IMR-90 (cell line): ENCODE measurements at regions not wholly inside any gene's neighbourhood (a gene's known extent, or its start where the extent isn't known, plus 50 kb on each side); places are given as distances from the start of the nearest gene placed in this dataset.

Experiments
- ATAC-seq: fragments of 200-7000 bp; cut with Tn5 transposase; 2 replicates; pipeline ENCODE4 v1.9.1; 2020; ENCODE audit warnings: low read depth, mild to moderate bottlenecking, moderate library complexity
- BruUV-seq: library from RNA; stranded (reverse); fragments of 400-500 nt; replicated peaks from 2 replicates; lab custom pipeline; 2021; lab: Mats Ljungman, UMichigan
- CTCF ChIA-PET: fragments of 300-600 bp; formaldehyde crosslinking; extraction: SDS; loops from one replicate; lab custom pipeline; 2021; ENCODE audit warnings: antibody characterized with exemption; lab: Yijun Ruan, JAX
- POLR2A ChIA-PET: fragments of 300-600 bp; sonication (Branson Sonifier 250); formaldehyde crosslinking; loops from one replicate; lab custom pipeline; 2022; ENCODE audit warnings: antibody characterized with exemption; ENCODE audit not compliant: unreplicated experiment; lab: Charles Lee
- DNase-seq: peaks from one replicate; pipeline ENCODE4 v3.0.0; 2013
- H2AFZ ChIP-seq: replicated peaks from 2 replicates; pipeline ENCODE3; 2013; ENCODE audit warnings: low read length, mild to moderate bottlenecking; ENCODE audit not compliant: poor library complexity
- H2AK5ac ChIP-seq: 2 replicates; pipeline ENCODE4 v1.6.1; 2013; ENCODE audit warnings: low read depth, low read length, inconsistent platforms
- H2AK9ac ChIP-seq: replicated peaks from 2 replicates; pipeline ENCODE3; 2013; ENCODE audit warnings: mild to moderate bottlenecking, low read depth, low read length, moderate library complexity; ENCODE audit not compliant: poor library complexity
- H2BK120ac ChIP-seq: 2 replicates; pipeline ENCODE4 v1.6.1; 2013; ENCODE audit warnings: low read depth, low read length, inconsistent platforms
- H2BK15ac ChIP-seq: 3 replicates; pipeline ENCODE4 v1.6.1; 2013; ENCODE audit warnings: low read depth, low read length, inconsistent platforms
- H2BK20ac ChIP-seq: 2 replicates; pipeline ENCODE4 v1.6.1; 2013; ENCODE audit warnings: low read depth, mild to moderate bottlenecking, inconsistent platforms, low read length, moderate library complexity
- H2BK5ac ChIP-seq: 2 replicates; pipeline ENCODE4 v1.6.1; 2013; ENCODE audit warnings: mild to moderate bottlenecking, low read depth, low read length, inconsistent platforms; ENCODE audit not compliant: poor library complexity, severe bottlenecking
- H3K14ac ChIP-seq: replicated peaks from 2 replicates; pipeline ENCODE4 v1.6.1; 2013; ENCODE audit warnings: low read depth, low read length, inconsistent platforms
- H3K18ac ChIP-seq: 2 replicates; pipeline ENCODE4 v1.6.1; 2013; ENCODE audit warnings: low read depth, low read length, control low read depth
- H3K23ac ChIP-seq: 2 replicates; pipeline ENCODE4 v1.6.1; 2013; ENCODE audit warnings: low read depth, low read length, inconsistent platforms
- H3K27ac ChIP-seq: 2 replicates; pipeline ENCODE4 v1.5.1; 2013; ENCODE audit warnings: mild to moderate bottlenecking, control low read depth, low read length; ENCODE audit not compliant: insufficient read depth
- H3K27me3 ChIP-seq: 2 replicates; pipeline ENCODE4 v1.6.1; 2013; ENCODE audit warnings: low read length; ENCODE audit not compliant: control insufficient read depth, insufficient read depth
- H3K36me3 ChIP-seq: 2 replicates; pipeline ENCODE4 v1.6.1; 2013; ENCODE audit warnings: low read length, mixed read lengths; ENCODE audit not compliant: control insufficient read depth, insufficient read depth
- H3K4ac ChIP-seq: 2 replicates; pipeline ENCODE4 v1.6.1; 2013; ENCODE audit warnings: low read depth, low read length, inconsistent platforms
- H3K4me1 ChIP-seq: 2 replicates; pipeline ENCODE4 v1.6.1; 2013; ENCODE audit warnings: low read length, mixed read lengths; ENCODE audit not compliant: control insufficient read depth, insufficient read depth
- H3K4me2 ChIP-seq: 2 replicates; pipeline ENCODE4 v1.6.1; 2013; ENCODE audit warnings: low read depth, mild to moderate bottlenecking, control low read depth, low read length, moderate library complexity
- H3K4me3 ChIP-seq: 2 replicates; pipeline ENCODE4 v1.5.1; 2013; ENCODE audit warnings: low read depth, mild to moderate bottlenecking, control low read depth, low read length, moderate library complexity; ENCODE audit not compliant: insufficient read depth
- H3K56ac ChIP-seq: 2 replicates; pipeline ENCODE4 v1.6.1; 2013; ENCODE audit warnings: low read length, inconsistent platforms; ENCODE audit not compliant: insufficient read depth; ENCODE audit errors: extremely low read depth
- H3K79me1 ChIP-seq, 2 experiments: 2 replicates each; pipeline ENCODE4 v1.6.1; 2013; ENCODE audit warnings: low read length in 2 of 2, inconsistent platforms in 1 of 2, low read depth in 1 of 2
- H3K9ac ChIP-seq: 2 replicates; pipeline ENCODE4 v1.6.1; 2013; ENCODE audit warnings: low read depth, low read length, control low read depth
- H3K9me1 ChIP-seq: 2 replicates; pipeline ENCODE4 v1.6.1; 2013; ENCODE audit warnings: low read length, inconsistent platforms; ENCODE audit not compliant: insufficient read depth
- H3K9me3 ChIP-seq: 2 replicates; pipeline ENCODE4 v1.6.1; 2013; ENCODE audit warnings: low read length; ENCODE audit not compliant: control insufficient read depth, insufficient read depth
- H4K20me1 ChIP-seq: 2 replicates; pipeline ENCODE4 v1.6.1; 2013; ENCODE audit warnings: low read length, inconsistent platforms; ENCODE audit not compliant: insufficient read depth
- H4K5ac ChIP-seq: 2 replicates; pipeline ENCODE4 v1.6.1; 2013; ENCODE audit warnings: mild to moderate bottlenecking, low read depth, low read length, control low read depth
- H4K8ac ChIP-seq, 2 experiments: 2 replicates each; pipeline ENCODE4 v1.6.1; 2013; ENCODE audit warnings: low read depth in 2 of 2, low read length in 2 of 2, control low read depth in 1 of 2, inconsistent platforms in 1 of 2
- H4K91ac ChIP-seq: 2 replicates; pipeline ENCODE4 v1.6.1; 2013; ENCODE audit warnings: low read depth, low read length, inconsistent platforms; ENCODE audit not compliant: insufficient read depth
- BHLHE40 ChIP-seq: fragments of 150-350 bp; IDR thresholded peaks from 2 replicates; pipeline ENCODE4 v1.6.1; 2016; ENCODE audit warnings: mild to moderate bottlenecking, low read depth, low read length
- CEBPB ChIP-seq: IDR thresholded peaks from 2 replicates; pipeline ENCODE4 v1.6.1; 2012; ENCODE audit warnings: low read depth, low read length, improper control_type of control experiment
- CHD1 ChIP-seq: IDR thresholded peaks from 2 replicates; pipeline ENCODE4 v1.6.1; 2012; ENCODE audit warnings: low read depth, low read length, improper control_type of control experiment
- FOS ChIP-seq: fragments of 150-350 bp; IDR thresholded peaks from 2 replicates; pipeline ENCODE4 v1.6.1; 2016; ENCODE audit warnings: low read depth, low read length
- NFE2L2 ChIP-seq: fragments of 150-350 bp; IDR thresholded peaks from 2 replicates; pipeline ENCODE4 v1.6.1; 2016; ENCODE audit warnings: low read depth, mild to moderate bottlenecking, low read length
- POLR2A ChIP-seq: IDR thresholded peaks from 2 replicates; pipeline ENCODE4 v1.6.1; 2012; ENCODE audit warnings: mild to moderate bottlenecking, low read depth, low read length
- RAD21 ChIP-seq: IDR thresholded peaks from 2 replicates; pipeline ENCODE4 v1.6.1; 2012; ENCODE audit warnings: low read length, improper control_type of control experiment
- RCOR1 ChIP-seq: IDR thresholded peaks from 2 replicates; pipeline ENCODE4 v1.6.1; 2012; ENCODE audit warnings: mild to moderate bottlenecking, low read length, improper control_type of control experiment; ENCODE audit not compliant: insufficient replicate concordance
- RFX5 ChIP-seq: IDR thresholded peaks from 2 replicates; pipeline ENCODE4 v1.8.0; 2012; ENCODE audit warnings: low read depth, mild to moderate bottlenecking, low read length, moderate library complexity
- SMC3 ChIP-seq: fragments of 150-350 bp; IDR thresholded peaks from 2 replicates; pipeline ENCODE4 v1.6.1; 2016; ENCODE audit warnings: low read depth, mild to moderate bottlenecking, antibody characterized with exemption, low read length, moderate library complexity
- WGBS, 2 experiments: methylation state at CpG; one replicate each; pipeline versions ENCODE4 v1.1.5 to v1.1.7; 2013; ENCODE audit warnings: missing lambda C conversion rate in 2 of 2; ENCODE audit not compliant: insufficient read length in 1 of 2; ENCODE audit errors: extremely low coverage in 2 of 2; 5-methylcytosine and 5-hydroxymethylcytosine counted together
- dilution Hi-C: fragments of 300-500 bp; cut with HindIII; formaldehyde crosslinking; loops from one replicate; pipeline ENCODE4 v1.14.3; 2018; ENCODE audit warnings: low sequenced_read_pairs; ENCODE audit not compliant: unreplicated experiment
- in situ Hi-C: fragments of 300-500 bp; cut with MboI; formaldehyde crosslinking; loops from 3 replicates; pipeline ENCODE4 v1.14.3; 2019; ENCODE audit warnings: low sequenced_read_pairs, inconsistent platforms, mixed read lengths
- intact Hi-C: fragments of 100-400 bp; cut with micrococcal nuclease; formaldehyde crosslinking; loops from 2 replicates; pipeline ENCODE4 v1.10.0; 2022
- TF ChIP-seq, protein P1 (sequence below): fragments of 150-350 bp; IDR thresholded peaks from 2 replicates; pipeline ENCODE4 v1.6.1; 2017; ENCODE audit warnings: mild to moderate bottlenecking, antibody characterized with exemption, low read length, low read depth

DNA sequence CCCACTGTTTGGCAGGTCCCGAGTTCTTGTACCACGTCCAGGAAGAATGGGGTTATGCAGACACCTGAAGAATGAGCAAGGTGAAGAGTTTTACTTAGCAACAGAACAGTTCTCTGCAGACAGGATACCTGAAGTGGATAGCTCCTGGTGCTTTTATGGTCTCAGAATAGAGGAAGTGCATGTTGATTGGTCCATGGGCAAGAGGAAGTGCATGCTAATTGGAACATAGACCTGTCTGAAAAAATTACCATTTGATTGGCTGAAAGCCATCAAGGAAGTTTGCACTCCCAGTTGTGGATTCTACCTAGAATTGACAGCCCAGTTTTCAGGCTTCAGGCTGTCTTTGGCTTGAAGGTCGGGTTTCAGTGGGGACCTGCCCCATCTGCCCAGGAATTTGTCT, 887.5 kb downstream of the FAT4 start:
- H2BK5ac ChIP-seq, result no peak overlapping the region
- H3K4me2 ChIP-seq, result no peak overlapping the region
- no peak overlapping the region for H4K8ac ChIP-seq
- H3K9me3 ChIP-seq, result no peaks in the 10 kb centered on the region
- no peaks in the 10 kb centered on the region for H3K9me1 ChIP-seq
- no peak overlapping the region for H4K91ac ChIP-seq
- dilution Hi-C loops (no loop called here), intact Hi-C loops (no loop called here), in situ Hi-C loops (no loop called here)
- no peak overlapping the region for H3K4ac ChIP-seq
- no peaks in the 10 kb centered on the region for H3K4me1 ChIP-seq
- no peak overlapping the region for H3K14ac ChIP-seq
- H3K9ac ChIP-seq, result no peak overlapping the region
- no TSS peak for BruUV-seq
- H2AFZ ChIP-seq, result no peak overlapping the region
- H3K79me1 ChIP-seq, result no peaks in the 10 kb centered on the region
- H2AK9ac ChIP-seq, result no peak overlapping the region
- H2BK15ac ChIP-seq, result no peak overlapping the region
- H3K18ac ChIP-seq, result no peak overlapping the region
- H3K56ac ChIP-seq, result no peak overlapping the region
- H4K20me1 ChIP-seq, result no peaks in the 10 kb centered on the region
- ChIA-PET POLR2A (no interaction called here), CTCF (no interaction called here)
- no peak overlapping the region for H2BK20ac ChIP-seq
- TF ChIP-seq, protein P1, sequence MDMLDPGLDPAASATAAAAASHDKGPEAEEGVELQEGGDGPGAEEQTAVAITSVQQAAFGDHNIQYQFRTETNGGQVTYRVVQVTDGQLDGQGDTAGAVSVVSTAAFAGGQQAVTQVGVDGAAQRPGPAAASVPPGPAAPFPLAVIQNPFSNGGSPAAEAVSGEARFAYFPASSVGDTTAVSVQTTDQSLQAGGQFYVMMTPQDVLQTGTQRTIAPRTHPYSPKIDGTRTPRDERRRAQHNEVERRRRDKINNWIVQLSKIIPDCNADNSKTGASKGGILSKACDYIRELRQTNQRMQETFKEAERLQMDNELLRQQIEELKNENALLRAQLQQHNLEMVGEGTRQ, result no peak
- TF ChIP-seq CHD1 (no peak), RAD21 (no peak), FOS (no peak), RFX5 (no peak), RCOR1 (no peak), SMC3 (no peak), CEBPB (no peak), BHLHE40 (no peak), POLR2A (no peak), NFE2L2 (no peak)
- H4K5ac ChIP-seq, result no peak overlapping the region
- no peak overlapping the region for H3K23ac ChIP-seq
- H2AK5ac ChIP-seq, result no peak overlapping the region
- no peak for ATAC-seq
- H3K36me3 ChIP-seq, result no peaks in the 10 kb centered on the region
- H3K27me3 ChIP-seq, result no peaks in the 10 kb centered on the region
- H2BK120ac ChIP-seq, result no peak overlapping the region
- WGBS, 2 experiments, result 83% methylated on average over 1 of the region's 3 CpGs; no CpG with 5 or more reads in 1 of the 2 experiments
- no peak for DNase-seq
- H3K4me3 ChIP-seq, result no peak overlapping the region
- no peak overlapping the region for H3K27ac ChIP-seq
